GM19463 (cell line): ENCODE measurements at regions not wholly inside any gene's neighbourhood (a gene's known extent, or its start where the extent isn't known, plus 50 kb on each side); places are given as distances from the start of the nearest gene placed in this dataset.

Source experiments
- ATAC-seq: cut with Tn5 transposase; IDR thresholded peaks from one replicate; pipeline ENCODE4 v1.9.1; 2021; ENCODE audit warnings: mild to moderate bottlenecking, moderate library complexity; ENCODE audit not compliant: unreplicated experiment

- no peak for ATAC-seq
Measured at GRCh38 chr13:29713839-29714238, 118.4 kb upstream of the SLC7A1 start.

DNA sequence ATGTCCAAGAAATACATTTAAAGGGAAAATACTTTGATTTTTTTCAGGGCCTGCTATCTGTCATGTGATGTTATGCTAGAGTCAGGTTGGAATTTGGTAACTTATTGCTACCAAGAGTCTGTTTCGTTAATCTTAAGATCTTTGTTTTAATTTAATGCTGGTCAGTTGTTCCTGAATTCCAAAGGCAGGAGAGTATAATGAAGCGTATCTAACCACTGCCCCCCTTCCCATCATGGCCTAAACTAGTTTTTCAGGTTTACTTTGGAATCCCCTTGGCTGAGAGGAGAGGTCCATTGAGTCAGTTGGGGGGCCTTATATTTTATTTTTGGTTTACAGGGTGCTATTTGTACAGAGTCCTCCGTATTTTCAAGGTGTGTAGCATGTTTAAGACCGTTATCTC lies 116.3 kb upstream of the SLC7A1 start:
- no peak for ATAC-seq

GRCh38 chr13:29710511-29710910 lies 115.0 kb upstream of the SLC7A1 start:
- ATAC-seq: no peak

DNA sequence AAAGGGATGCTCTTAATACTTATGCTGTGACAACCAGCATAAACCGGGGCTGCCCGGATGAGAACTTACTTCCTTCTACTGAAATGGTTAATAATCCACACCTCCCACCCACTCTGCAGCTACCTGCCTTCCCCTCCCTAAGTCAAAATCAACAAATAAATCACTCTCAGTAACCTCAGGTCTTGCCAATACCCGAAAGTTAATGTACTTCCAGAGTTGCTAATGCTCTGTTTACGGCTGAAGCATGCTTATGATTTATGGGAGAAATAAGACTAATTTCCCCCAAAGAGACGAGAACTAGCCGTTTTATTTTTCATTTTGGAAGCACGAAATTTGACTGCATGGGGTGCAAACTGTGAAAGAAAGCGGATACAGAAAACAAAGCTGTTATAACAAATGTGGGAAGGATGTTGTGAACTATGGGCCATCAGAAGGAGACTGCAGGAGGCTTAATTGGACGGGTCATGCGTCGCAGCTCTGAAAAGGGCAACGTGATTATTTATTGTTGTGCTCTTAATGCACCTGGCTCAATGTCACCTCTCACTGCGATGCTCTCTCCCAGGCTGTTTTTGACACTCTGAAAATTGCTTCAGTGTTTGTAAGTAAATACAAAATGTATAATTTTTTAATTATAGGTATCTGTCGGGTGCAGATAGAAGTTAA lies 114.0 kb upstream of the SLC7A1 start:
- no peak for ATAC-seq

- ATAC-seq: peak; percentile 74
Measured at GRCh38 chr13:29707876-29708543, 112.5 kb upstream of the SLC7A1 start.

DNA sequence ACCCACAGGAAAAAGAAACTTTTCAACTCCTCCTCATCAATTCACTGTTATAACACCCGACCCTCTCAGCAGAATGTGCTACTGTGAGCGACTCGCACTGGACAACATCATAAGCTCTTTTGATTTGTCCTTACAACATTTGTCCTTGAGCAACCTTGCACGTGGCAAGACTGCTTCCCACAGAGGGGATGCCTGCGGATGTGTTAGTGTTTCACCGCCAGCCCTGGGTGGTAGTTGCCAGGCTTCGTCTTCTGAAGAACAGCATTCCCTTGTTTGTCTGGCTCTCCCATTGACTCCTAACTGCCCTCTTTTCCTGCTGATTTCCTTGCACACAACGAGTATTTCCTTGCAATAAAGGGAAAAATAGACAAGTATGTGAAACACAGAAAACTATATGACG lies 111.4 kb upstream of the SLC7A1 start:
- no peak for ATAC-seq

DNA sequence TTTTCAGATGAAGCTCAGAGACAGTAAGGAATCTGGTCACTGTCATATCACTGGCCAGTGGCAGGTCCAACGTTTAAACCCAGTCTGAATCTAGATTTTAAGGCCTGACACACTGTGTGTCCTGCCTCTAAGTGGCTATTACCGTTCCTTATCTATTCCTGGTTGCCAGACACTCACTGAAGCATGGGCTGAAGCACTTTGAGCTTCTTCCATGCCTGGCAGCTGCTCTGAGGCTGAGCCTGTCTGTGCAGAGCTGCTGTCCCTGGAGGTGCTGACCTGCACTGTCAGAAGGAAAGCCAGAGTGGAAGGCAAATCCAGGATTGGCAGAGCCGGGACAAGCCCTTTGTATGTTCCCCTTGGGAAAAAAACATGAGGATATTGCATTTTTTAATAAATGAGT lies 109.2 kb upstream of the SLC7A1 start:
- no peak for ATAC-seq

DNA sequence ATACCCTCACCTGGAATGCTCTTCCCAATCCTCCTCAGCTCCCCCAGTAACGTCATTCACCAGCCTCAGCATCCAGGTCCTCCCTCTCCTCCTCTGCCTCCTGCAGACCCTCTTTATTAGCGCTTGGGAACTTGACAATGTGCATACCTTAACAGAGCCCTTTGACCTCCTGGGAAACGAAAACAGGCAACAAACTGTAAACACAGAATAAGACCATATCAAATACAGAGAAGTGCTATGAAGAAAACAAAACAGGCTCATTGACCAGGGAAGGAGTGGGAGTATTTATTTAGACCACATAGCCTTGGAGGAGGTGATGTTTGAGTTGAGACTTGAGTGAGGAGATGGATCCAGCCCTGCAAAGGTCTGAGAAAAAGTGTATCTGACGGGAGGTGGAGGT lies 107.9 kb upstream of the SLC7A1 start:
- ATAC-seq: no peak

DNA sequence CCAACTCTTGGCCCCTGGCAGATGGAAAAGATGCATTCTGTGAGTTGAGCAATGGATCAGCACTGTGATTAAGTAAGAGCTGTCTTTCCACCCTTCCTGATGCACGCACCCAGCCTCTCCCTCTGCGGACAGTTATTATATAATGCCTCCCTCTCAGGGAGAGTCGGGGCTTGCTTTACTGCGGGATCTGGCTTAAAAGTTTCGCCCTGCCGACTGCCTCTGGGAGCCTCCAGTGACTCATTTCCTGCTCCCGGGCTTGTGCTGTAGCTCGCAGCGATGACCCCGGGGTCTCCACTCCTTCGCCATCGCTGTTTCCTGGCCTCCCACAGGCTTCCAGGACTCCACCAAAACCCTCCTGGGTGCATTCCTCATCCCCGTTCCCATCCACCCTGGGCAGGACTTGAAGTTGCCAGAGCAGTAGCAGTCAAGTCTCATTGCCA lies 107.4 kb upstream of the SLC7A1 start:
- ATAC-seq: no peak

DNA sequence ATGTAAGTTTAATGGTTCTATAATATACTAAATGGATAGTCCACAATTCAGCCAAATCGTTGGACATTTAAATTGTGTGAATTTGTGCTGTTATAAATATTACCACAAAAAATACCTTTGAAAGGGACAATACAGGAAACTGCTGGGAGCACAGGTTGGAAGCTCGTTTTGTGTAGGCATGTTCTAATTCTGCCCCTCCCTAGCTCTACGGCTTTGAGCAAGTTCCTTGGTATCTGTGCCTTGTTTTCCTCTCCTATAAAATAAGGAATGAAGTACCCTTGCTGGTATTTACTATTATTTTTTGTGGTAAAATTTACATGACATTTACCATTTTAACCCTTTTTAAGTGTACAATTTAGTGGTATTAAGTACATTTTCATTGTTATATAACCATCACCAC lies 102.6 kb upstream of the SLC7A1 start:
- ATAC-seq: no peak

- ATAC-seq: no peak
Measured at GRCh38 chr13:29696606-29697005, 101.1 kb upstream of the SLC7A1 start.

DNA sequence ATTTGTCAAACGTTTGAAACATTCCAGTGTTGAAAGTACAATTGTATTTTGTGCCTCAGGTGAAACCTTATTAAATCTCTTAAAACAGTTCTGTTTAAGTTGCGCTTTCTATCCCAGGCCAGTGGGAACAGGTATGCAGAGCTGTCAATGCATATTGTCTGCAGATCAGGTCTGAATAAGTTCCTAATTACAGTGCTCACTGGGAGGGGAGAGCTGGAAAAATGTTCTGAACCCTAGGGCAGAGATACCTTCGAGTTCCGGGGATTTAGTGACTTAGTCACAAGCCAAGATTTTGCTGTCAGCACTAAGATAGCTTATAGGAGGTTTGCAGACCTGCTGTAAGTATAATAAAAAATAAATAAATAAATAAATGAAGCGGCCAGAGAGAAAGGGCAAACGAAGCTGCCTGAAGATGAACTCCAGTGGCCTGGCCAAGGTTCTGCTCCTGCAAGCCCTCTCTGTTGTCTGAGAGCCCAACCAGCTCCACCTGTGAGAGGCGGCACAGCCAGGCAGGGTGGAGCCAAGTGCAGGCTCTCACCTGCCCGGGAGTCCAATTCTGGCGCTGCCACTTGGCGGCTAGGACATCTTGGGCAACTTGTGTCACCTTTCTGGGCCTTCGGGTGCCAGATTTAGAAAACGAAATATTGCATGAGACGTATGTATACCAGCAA lies 97.9 kb upstream of the SLC7A1 start:
- no peak for ATAC-seq

- ATAC-seq: no peak
Measured at GRCh38 chr13:29689548-29689947, 94.1 kb upstream of the SLC7A1 start.

GRCh38 chr13:29688193-29688592 lies 92.7 kb upstream of the SLC7A1 start:
- ATAC-seq: no peak

DNA sequence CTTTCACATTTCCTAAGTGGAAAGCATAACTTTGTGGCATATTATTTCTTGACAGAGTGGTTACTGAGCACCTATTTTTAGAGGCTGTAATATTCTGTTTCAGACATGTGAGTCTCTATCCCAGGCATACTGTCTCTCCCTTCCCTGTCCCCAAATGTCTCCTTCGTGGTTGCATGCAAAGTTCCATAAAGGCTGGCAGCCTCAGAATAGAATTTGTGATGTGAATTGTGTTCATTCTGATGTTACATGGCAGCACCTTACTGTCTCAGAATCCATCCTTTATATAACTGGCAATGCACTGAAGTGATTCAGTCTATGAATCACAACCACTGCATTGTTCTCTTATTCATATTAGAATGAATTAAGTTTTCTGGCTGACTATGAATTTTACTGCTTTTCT lies 89.0 kb upstream of the SLC7A1 start:
- no peak for ATAC-seq

DNA sequence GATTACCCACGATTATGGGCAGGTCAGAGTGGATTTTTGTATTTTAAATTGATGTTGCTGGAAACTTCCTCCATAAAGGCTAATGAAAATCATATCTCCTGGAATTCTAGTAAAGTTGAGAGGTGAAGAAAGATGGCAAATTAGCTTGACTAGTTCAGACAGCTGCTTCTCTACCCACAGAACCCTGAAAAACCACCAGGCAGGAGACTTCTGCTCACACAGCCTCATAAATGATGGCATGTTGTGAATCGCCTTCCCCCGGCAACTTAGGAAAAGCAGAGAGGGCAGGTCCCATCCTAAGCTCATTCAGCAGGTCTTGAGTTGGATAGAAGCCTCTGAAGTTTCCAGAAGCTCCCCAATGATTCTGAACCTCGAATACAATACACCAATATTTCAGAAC lies 87.6 kb upstream of the SLC7A1 start:
- no peak for ATAC-seq

DNA sequence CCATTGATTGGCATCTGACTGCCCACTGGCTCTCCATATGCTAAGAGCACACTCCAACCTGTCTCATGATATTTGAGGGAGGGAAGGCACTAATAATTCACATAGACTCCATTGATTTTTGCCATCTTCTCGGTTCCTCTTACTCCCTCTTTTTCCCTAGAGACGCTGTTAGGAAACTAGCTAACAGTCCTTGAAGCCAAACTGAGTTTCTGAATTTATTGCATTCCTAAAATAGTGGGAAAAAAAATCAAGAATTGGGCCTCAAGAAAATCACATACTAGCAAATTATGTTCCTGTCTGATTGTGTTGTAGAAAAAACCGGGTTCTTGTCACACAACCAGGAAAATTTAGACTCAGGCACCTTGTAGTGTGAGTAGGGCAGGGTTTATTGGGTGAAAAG lies 86.4 kb upstream of the SLC7A1 start:
- no peak for ATAC-seq

- no peak for ATAC-seq
Measured at GRCh38 chr13:29679396-29680053, 84.0 kb upstream of the SLC7A1 start.

- ATAC-seq: no peak
Measured at GRCh38 chr13:29677627-29678026, 82.1 kb upstream of the SLC7A1 start.

DNA sequence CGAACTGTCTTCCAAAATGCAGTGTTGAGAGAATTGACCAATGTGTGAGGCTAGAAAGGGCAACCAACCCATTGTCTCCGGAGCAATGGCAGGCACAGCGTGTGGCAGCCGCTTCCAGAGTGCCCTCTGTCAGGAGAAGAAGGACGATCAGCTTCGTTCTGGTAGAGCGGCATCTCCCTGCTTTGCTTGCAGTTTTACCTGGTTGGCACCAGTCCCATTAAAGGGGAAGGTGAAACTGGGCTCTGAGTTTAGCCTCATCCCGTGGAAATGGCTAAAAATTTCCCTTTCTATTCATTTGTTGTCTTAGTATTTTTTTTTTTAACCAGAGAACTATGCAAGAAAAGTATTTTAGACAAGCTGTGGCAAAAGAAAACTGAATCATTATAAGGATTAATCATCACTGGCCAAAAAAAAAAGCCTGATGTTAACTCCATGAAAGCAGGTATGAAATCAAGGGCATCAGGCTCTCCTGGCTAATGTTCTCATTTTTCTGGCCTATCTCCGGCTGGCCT lies 81.5 kb upstream of the SLC7A1 start:
- ATAC-seq: no peak

DNA sequence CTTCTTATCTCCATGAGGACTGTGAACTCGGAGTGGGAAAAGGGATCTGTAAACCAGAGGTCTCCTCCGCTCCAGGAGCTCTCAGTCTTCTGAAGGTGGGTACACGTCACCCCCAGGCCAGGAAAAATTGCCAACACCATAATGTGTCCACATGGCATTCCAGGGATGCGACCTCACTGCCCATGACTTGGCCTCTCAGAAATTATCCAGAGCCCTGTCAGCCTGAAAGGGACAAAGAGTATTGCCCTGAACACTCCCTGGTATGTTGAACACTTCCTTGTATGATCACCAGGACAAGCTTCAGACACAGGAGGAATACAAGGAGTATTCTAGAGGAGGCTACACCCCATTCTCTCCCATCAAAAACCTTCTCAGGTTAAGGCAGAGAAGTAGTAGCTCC lies 81.0 kb upstream of the SLC7A1 start:
- ATAC-seq: no peak

DNA sequence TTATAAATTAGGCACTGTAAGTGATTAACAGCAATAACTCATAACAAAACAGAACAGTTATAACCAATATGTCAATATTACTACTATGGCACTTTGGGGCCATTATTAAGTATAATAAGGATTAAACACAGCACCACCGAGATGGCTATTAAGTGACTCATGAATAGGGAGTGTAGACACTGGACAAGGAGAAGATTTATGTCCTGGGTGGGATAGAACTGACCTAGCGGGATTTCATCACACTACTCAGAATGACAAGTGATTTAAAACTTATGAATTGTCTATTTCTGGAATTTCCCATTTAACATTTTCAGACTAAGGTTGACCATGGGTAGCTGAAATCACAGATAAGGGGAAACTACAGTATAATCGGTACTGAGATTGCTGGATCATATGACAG lies 79.0 kb upstream of the SLC7A1 start:
- no peak for ATAC-seq
